ENCODE measurements at regions not wholly inside any gene's neighbourhood (a gene's known extent, or its start where the extent isn't known, plus 50 kb on each side); places are given as distances from the start of the nearest gene placed in this dataset.

GRCh38 chr5:8013948-8014710 lies 145.2 kb downstream of the MTRR start (continued):
- TF ChIP-seq, protein P1, sequence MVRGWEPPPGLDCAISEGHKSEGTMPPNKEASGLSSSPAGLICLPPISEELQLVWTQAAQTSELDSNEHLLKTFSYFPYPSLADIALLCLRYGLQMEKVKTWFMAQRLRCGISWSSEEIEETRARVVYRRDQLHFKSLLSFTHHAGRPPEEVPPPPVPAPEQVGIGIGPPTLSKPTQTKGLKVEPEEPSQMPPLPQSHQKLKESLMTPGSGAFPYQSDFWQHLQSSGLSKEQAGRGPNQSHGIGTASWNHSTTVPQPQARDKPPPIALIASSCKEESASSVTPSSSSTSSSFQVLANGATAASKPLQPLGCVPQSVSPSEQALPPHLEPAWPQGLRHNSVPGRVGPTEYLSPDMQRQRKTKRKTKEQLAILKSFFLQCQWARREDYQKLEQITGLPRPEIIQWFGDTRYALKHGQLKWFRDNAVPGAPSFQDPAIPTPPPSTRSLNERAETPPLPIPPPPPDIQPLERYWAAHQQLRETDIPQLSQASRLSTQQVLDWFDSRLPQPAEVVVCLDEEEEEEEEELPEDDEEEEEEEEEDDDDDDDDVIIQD (CRISPR knock-in tag; IDR thresholded peaks at IDR 0.05; ENCODE audit: low read depth): no peak

GRCh38 chr5:8019719-8020218 lies 150.8 kb downstream of the MTRR start:
- ATAC-seq (no peak), FAIRE-seq (no peak), DNase-seq (ENCODE audit: low spot score) (no peak)
- WGBS (ENCODE audit: low lambda C conversion rate): 4% methylated on average over 5 of the region's 5 CpGs
- Histone ChIP-seq H3K9me3 (ENCODE audit: low read length) (no peaks in the 10 kb centered on the region), H3K36me3 (replicated peaks in 1 of 2; ENCODE audit: control insufficient read depth in 1 of 2, insufficient read depth in 2 of 2, low read length in 2 of 2) (no peaks in the 10 kb centered on the region), H3K27ac (ENCODE audit: extremely low read length, insufficient read depth, low read length) (no peak overlapping the region), H3K4me2 (ENCODE audit: low read depth, low read length) (no peak overlapping the region), H3K4me1 (ENCODE audit: insufficient read depth, low read length) (no peaks in the 10 kb centered on the region), H4K20me1 (ENCODE audit: insufficient read depth, low read length) (no peaks in the 10 kb centered on the region), H3K79me2 (ENCODE audit: insufficient read depth, low read length) (no peaks in the 10 kb centered on the region), H3K4me3 (replicated peaks in 1 of 3; ENCODE audit: insufficient read depth in 1 of 3, low read depth in 2 of 3, low read length in 3 of 3) (no peak overlapping the region), H3K9ac (ENCODE audit: insufficient read depth, low read depth, low read length) (no peak overlapping the region), H3K27me3 (ENCODE audit: control insufficient read depth in 1 of 2, insufficient read depth in 2 of 2, low read length in 2 of 2) (no peaks in the 10 kb centered on the region), H2AFZ (ENCODE audit: low read length) (no peak overlapping the region)
- BruUV-seq (replicated peaks): no TSS peak
- ChIA-PET CTCF (ENCODE audit: low intra/inter-chr PET ratio, low total read pairs) (no interaction called here), POLR2A (no interaction called here)
- in situ Hi-C loops (cut with HindIII; ENCODE audit: extremely low pct_ligation_motif_present, low pct_unique_long_range_greater_than_20kb) (no loop called here), intact Hi-C loops (cut with micrococcal nuclease; ENCODE audit: unreplicated experiment) (no loop called here)
- no peak for TF ChIP-seq XRCC5 (optimal IDR thresholded peaks at IDR 0.05; ENCODE audit: low read length)
- TF ChIP-seq ZNF124 (CRISPR knock-in tag; IDR thresholded peaks at IDR 0.05): no peak
- TF ChIP-seq ZNF205 (CRISPR knock-in tag; IDR thresholded peaks at IDR 0.05): no peak
- TF ChIP-seq ZNF225 (CRISPR knock-in tag; IDR thresholded peaks at IDR 0.05): no peak
- TF ChIP-seq SMAD9 (CRISPR knock-in tag; IDR thresholded peaks at IDR 0.05): no peak
- no peak for TF ChIP-seq KDM5A (IDR thresholded peaks at IDR 0.05; ENCODE audit: borderline replicate concordance, low read length)
- no peak for TF ChIP-seq BRD4 (CRISPR knock-in tag; IDR thresholded peaks at IDR 0.05)
- TF ChIP-seq, protein P2, sequence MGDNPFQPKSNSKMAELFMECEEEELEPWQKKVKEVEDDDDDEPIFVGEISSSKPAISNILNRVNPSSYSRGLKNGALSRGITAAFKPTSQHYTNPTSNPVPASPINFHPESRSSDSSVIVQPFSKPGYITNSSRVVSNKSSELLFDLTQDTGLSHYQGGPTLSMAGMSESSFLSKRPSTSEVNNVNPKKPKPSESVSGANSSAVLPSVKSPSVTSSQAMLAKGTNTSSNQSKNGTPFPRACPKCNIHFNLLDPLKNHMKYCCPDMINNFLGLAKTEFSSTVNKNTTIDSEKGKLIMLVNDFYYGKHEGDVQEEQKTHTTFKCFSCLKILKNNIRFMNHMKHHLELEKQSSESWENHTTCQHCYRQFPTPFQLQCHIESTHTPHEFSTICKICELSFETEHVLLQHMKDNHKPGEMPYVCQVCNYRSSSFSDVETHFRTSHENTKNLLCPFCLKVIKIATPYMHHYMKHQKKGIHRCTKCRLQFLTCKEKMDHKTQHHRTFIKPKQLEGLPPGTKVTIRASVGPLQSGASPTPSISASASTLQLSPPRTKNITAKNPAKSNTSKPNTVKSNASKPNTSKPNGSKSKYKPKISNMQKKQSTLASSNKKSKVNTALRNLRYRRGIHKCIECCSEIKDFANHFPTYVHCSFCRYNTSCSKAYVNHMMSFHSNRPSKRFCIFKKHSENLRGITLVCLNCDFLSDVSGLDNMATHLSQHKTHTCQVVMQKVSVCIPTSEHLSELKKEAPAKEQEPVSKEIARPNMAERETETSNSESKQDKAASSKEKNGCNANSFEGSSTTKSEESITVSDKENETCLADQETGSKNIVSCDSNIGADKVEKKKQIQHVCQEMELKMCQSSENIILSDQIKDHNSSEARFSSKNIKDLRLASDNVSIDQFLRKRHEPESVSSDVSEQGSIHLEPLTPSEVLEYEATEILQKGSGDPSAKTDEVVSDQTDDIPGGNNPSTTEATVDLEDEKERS (CRISPR knock-in tag; IDR thresholded peaks at IDR 0.05): no peak
- no peak for TF ChIP-seq SNAPC2 (CRISPR knock-in tag; IDR thresholded peaks at IDR 0.05)
- TF ChIP-seq TFAP4 (IDR thresholded peaks at IDR 0.05; ENCODE audit: borderline replicate concordance, low read depth): no peak
- TF ChIP-seq CHD2 (IDR thresholded peaks at IDR 0.05; ENCODE audit: low read depth, low read length): no peak
- TF ChIP-seq KLF11 (CRISPR knock-in tag; IDR thresholded peaks at IDR 0.05): no peak
- TF ChIP-seq ZNF564 (CRISPR knock-in tag; IDR thresholded peaks at IDR 0.05): no peak
- TF ChIP-seq ZNF766 (CRISPR knock-in tag; IDR thresholded peaks at IDR 0.05; ENCODE audit: borderline replicate concordance): no peak
- no peak for TF ChIP-seq ZNF331 (CRISPR knock-in tag; IDR thresholded peaks at IDR 0.05)
- no peak for TF ChIP-seq ZSCAN22 (CRISPR knock-in tag; IDR thresholded peaks at IDR 0.05)
